ENCODE measurements at regions not wholly inside any gene's neighbourhood (a gene's known extent, or its start where the extent isn't known, plus 50 kb on each side); places are given as distances from the start of the nearest gene placed in this dataset.

GRCh38 chr5:50898966-50899365 is 232.5 kb downstream of the PARP8 start:
- no peak for TF ChIP-seq CTCF (IDR thresholded peaks at IDR 0.05)
- TF ChIP-seq POLR2A (IDR thresholded peaks at IDR 0.05), result no peak
- TF ChIP-seq EP300 (IDR thresholded peaks at IDR 0.05), result no peak
- no peak for TF ChIP-seq POLR2AphosphoS5 (IDR thresholded peaks at IDR 0.05)
